Epithelial cell of proximal tubule (primary cell): ENCODE measurements at regions not wholly inside any gene's neighbourhood (a gene's known extent, or its start where the extent isn't known, plus 50 kb on each side); places are given as distances from the start of the nearest gene placed in this dataset.
A peak's percentile ranks its signal among the peaks of the same experiment; 100 is the strongest.

ENCODE experiments used
- DNase-seq: peaks from one replicate; pipeline ENCODE4 v3.0.0-alpha.2; 2011; ENCODE audit warnings: low read depth
- H3K4me3 ChIP-seq: 2 replicates; pipeline ENCODE4 v1.5.1; 2011; ENCODE audit warnings: low read depth, mild to moderate bottlenecking, low read length
- TF ChIP-seq, protein P1 (sequence below): conservative IDR thresholded peaks from 2 replicates; pipeline ENCODE4 v1.5.1; 2012; ENCODE audit warnings: low read depth, mild to moderate bottlenecking, low read length

GRCh38 chr6:40165036-40165709 lies 230.9 kb upstream of the MOCS1 start:
- TF ChIP-seq, protein P1, sequence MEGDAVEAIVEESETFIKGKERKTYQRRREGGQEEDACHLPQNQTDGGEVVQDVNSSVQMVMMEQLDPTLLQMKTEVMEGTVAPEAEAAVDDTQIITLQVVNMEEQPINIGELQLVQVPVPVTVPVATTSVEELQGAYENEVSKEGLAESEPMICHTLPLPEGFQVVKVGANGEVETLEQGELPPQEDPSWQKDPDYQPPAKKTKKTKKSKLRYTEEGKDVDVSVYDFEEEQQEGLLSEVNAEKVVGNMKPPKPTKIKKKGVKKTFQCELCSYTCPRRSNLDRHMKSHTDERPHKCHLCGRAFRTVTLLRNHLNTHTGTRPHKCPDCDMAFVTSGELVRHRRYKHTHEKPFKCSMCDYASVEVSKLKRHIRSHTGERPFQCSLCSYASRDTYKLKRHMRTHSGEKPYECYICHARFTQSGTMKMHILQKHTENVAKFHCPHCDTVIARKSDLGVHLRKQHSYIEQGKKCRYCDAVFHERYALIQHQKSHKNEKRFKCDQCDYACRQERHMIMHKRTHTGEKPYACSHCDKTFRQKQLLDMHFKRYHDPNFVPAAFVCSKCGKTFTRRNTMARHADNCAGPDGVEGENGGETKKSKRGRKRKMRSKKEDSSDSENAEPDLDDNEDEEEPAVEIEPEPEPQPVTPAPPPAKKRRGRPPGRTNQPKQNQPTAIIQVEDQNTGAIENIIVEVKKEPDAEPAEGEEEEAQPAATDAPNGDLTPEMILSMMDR: no peak
- DNase-seq: no peak
- H3K4me3 ChIP-seq: no peak overlapping the region

DNA sequence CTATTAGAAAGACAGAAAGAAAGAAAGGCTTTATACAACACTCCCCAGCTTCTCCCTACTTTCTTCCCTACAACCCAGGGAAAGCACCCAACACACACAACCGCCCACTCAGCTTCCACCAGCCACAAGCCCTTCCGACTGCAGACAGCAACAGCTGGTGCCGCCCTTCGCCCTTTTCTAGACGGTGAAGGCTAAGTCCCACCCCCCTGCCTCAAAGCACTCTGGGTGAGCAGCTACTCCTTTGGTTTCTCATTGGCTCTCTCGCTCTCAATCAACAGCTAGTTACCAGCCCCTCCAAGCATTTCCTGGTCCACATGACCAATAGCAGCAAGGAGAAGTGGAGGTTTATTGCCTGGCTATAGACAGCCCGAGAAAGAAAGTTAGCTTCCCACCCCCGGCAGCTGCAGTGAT lies 230.1 kb upstream of the MOCS1 start:
- no peak overlapping the region for H3K4me3 ChIP-seq
- TF ChIP-seq, protein P1: no peak
- DNase-seq: no peak

- TF ChIP-seq, protein P1: no peak
- DNase-seq: no peak
- no peak overlapping the region for H3K4me3 ChIP-seq
Observed at GRCh38 chr6:40163924-40164323, 229.7 kb upstream of the MOCS1 start.

GRCh38 chr6:40162074-40162473 lies 227.8 kb upstream of the MOCS1 start:
- TF ChIP-seq, protein P1: no peak
- H3K4me3 ChIP-seq: no peak overlapping the region
- no peak for DNase-seq

DNA sequence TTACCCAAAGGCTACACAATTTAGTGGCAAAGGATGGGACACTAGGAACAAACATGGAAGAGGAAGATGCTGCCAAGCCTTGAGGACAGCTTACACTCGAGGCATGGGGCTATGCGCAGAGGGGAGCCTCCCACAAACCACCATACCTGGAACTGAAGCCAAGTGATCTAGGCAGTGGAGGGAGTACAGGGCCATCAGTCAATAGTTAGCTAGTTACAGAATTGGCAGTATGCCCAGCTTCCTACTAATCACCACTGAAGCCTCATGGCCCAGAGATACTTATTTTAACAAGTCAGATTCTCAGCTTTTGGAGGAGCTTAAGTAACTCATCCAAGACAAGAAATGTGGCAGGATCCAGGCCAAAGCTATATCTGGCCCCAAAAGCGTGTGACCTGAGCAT lies 226.6 kb upstream of the MOCS1 start:
- TF ChIP-seq, protein P1: no peak
- peak; percentile 37 for DNase-seq
- no peak overlapping the region for H3K4me3 ChIP-seq

GRCh38 chr6:40159865-40160264 lies 225.6 kb upstream of the MOCS1 start:
- H3K4me3 ChIP-seq: no peak overlapping the region
- TF ChIP-seq, protein P1: no peak
- DNase-seq: no peak
